ENCODE measurements at regions not wholly inside any gene's neighbourhood (a gene's known extent, or its start where the extent isn't known, plus 50 kb on each side); places are given as distances from the start of the nearest gene placed in this dataset.

DNA sequence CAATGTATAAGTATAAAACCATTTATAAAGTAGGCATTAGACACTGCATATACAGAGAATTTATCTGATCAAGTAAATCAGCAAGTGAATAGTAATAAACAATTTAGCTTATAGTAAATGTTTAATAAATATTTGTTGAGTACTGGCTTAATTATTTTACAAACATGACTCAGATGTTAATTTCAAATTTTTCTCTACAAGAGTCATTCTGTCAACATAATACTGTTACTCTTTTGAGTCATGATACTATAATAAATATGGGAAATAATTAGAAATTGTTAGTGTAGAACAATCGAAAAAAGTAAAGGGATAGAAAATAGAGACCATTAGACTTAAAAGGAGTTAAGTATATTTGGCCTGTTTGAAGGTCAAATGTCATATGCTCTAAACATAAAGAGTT is 133.6 kb upstream of the MC4R start:
- DNase-seq (ENCODE audit: low read depth) = no peak
- H3K4me3 ChIP-seq (ENCODE audit: control insufficient read depth, low read depth, low read length) = no peak overlapping the region
- TF ChIP-seq, protein P1, sequence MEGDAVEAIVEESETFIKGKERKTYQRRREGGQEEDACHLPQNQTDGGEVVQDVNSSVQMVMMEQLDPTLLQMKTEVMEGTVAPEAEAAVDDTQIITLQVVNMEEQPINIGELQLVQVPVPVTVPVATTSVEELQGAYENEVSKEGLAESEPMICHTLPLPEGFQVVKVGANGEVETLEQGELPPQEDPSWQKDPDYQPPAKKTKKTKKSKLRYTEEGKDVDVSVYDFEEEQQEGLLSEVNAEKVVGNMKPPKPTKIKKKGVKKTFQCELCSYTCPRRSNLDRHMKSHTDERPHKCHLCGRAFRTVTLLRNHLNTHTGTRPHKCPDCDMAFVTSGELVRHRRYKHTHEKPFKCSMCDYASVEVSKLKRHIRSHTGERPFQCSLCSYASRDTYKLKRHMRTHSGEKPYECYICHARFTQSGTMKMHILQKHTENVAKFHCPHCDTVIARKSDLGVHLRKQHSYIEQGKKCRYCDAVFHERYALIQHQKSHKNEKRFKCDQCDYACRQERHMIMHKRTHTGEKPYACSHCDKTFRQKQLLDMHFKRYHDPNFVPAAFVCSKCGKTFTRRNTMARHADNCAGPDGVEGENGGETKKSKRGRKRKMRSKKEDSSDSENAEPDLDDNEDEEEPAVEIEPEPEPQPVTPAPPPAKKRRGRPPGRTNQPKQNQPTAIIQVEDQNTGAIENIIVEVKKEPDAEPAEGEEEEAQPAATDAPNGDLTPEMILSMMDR (IDR thresholded peaks at IDR 0.05; ENCODE audit: control insufficient read depth, insufficient read depth, low read depth, low read length, missing control alignments) = no peak

DNA sequence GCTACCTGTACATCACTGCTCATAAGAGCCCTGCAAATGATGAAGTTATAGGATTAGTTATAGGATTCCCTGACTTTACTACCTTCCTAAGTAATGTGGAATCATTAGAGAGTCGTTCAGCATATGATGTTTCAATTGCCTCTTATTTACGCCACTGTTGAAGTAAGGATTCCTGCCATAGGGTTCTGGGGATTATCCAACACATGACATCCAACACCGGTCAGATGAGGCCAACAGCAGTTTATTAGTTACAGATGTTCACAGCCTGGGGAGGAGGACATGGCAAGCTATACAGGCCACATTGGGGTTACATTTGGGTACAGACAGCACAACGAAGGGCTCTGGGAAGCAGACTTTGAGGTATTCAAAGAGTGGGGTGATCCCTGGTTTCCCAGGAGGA is 134.1 kb upstream of the MC4R start:
- no peak for DNase-seq (ENCODE audit: low read depth)
- H3K4me3 ChIP-seq (ENCODE audit: control insufficient read depth, low read depth, low read length) = no peak overlapping the region
- TF ChIP-seq, protein P1 (IDR thresholded peaks at IDR 0.05; ENCODE audit: control insufficient read depth, insufficient read depth, low read depth, low read length, missing control alignments) = no peak

DNA sequence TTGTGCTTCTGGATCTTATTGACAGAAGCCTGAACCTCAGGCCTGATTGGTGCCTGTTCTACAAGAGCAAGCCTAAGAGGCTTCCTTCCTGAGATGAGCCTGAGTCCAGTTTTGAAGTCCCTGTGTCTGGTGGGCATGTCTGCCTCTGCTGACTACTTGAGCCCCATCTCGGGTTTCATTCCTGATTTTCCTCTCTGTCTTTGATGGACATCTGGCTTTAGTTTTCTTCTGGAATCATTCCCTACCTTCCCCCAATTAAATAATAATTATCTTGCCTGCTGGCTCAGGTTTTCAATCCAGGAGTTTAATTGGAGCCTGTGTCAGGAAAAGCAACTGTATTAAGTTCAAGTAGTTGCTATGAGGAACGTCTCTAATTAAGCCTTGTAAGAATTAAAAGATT is 135.5 kb upstream of the MC4R start:
- TF ChIP-seq, protein P1 (IDR thresholded peaks at IDR 0.05; ENCODE audit: control insufficient read depth, insufficient read depth, low read depth, low read length, missing control alignments) = no peak
- no peak for DNase-seq (ENCODE audit: low read depth)
- H3K4me3 ChIP-seq (ENCODE audit: control insufficient read depth, low read depth, low read length) = no peak overlapping the region

DNA sequence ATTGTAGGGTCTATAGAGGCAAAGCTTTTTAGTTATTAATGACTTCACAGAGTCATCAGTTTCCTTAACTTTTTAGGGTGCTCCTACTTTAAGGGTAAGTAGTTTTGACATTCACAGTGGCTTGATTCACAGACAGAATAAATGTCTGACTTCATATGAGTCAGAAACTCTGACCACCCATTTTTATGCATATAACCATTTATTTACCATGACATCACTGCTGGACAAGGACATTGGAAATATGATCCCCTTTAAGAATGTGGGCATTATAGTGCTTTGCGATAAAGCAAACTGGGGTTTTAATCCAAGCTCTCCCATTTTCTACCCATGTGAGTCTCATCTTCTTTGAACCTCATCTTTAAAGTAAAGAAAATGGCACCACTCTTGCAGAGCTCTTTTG is 162.0 kb upstream of the MC4R start:
- no peak for DNase-seq (ENCODE audit: low read depth)
- H3K4me3 ChIP-seq (ENCODE audit: control insufficient read depth, low read depth, low read length) = no peak overlapping the region
- TF ChIP-seq, protein P1 (IDR thresholded peaks at IDR 0.05; ENCODE audit: control insufficient read depth, insufficient read depth, low read depth, low read length, missing control alignments) = no peak

DNA sequence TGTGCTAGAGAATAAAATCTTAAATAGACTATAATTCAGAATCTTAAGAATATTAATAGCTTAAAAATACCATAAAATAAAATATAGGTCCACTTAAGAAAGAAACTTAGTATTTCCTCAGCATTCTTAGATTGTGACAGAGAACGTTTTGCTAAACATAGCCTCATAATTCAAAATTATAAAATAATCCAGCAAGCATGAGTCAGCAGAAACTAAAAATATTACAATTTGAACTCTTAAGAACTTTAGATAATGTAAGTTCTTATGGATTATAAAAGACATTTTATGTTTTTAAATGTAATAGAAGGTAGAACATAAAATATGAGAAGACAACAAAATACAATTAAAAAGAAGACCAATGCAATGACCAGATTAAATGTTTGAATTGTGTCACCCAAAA is 164.5 kb upstream of the MC4R start:
- no peak overlapping the region for H3K4me3 ChIP-seq (ENCODE audit: control insufficient read depth, low read depth, low read length)
- TF ChIP-seq, protein P1 (IDR thresholded peaks at IDR 0.05; ENCODE audit: control insufficient read depth, insufficient read depth, low read depth, low read length, missing control alignments) = no peak
- no peak for DNase-seq (ENCODE audit: low read depth)

DNA sequence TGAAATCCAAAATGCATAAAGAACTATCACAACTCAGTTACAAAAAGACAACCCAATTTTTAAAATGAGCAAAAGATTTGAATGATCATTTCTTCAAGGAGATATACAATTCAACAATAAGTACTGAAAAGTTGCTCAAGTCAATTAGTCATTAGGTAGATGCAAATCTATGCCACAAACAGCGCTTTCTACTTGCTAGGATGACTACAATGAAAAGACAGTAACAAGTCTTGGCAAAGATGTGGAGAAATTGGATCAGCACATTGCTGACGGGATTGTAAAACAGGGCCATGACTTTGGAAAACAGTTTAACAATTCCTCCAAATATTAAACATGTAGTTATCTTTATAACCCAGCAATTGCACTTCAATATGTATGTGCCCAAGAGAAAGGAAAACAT is 166.3 kb upstream of the MC4R start:
- no peak overlapping the region for H3K4me3 ChIP-seq (ENCODE audit: control insufficient read depth, low read depth, low read length)
- no peak for DNase-seq (ENCODE audit: low read depth)
- TF ChIP-seq, protein P1 (IDR thresholded peaks at IDR 0.05; ENCODE audit: control insufficient read depth, insufficient read depth, low read depth, low read length, missing control alignments) = no peak

DNA sequence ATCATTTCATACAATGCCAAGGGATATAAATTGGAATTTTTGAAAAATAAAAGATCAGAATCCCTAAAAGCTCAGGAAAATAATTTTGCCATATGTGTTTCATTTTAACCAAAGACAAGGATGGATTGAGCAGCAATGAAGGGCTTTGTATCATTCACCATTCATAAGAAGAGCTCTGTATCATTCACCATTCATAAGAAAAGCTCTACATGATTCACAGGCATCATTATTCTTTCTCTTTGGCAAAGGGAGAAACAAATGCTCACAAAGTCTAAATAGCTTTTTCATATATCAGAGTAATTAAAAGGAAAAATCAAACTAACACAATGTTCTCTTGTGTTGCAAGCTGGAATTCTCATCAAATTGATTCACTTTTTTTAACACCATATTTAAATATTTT is 169.1 kb upstream of the MC4R start:
- TF ChIP-seq, protein P1 (IDR thresholded peaks at IDR 0.05; ENCODE audit: control insufficient read depth, insufficient read depth, low read depth, low read length, missing control alignments) = no peak
- no peak for DNase-seq (ENCODE audit: low read depth)

More for the DNA sequence above, 169.1 kb upstream of the MC4R start:
- H3K4me3 ChIP-seq (ENCODE audit: control insufficient read depth, low read depth, low read length) = no peak overlapping the region

All from AG09309 (cell line).